B cell (primary cell): ENCODE measurements at regions not wholly inside any gene's neighbourhood (a gene's known extent, or its start where the extent isn't known, plus 50 kb on each side); places are given as distances from the start of the nearest gene placed in this dataset.

Source experiments
- ATAC-seq: fragments of 200-7000 bp; cut with Tn5 transposase; one replicate; pipeline ENCODE4 v1.10.0; 2021; ENCODE audit warnings: low read depth, mild to moderate bottlenecking, moderate number of reproducible peaks, moderate library complexity
- CTCF ChIA-PET: fragments of 350-600 bp; sonication (Branson Sonifier 250); formaldehyde crosslinking; loops from one replicate; lab custom pipeline; 2021; ENCODE audit warnings: antibody characterized with exemption, inconsistent platforms; lab: Charles Lee
- POLR2A ChIA-PET: fragments of 350-600 bp; sonication (Branson Sonifier 250); formaldehyde crosslinking; loops from one replicate; lab custom pipeline; 2021; ENCODE audit warnings: antibody characterized with exemption; lab: Charles Lee
- DNase-seq: peaks from one replicate; pipeline ENCODE4 v3.0.0; 2013
- H2AFZ ChIP-seq: 2 replicates; pipeline ENCODE4 v1.6.1; 2012; ENCODE audit warnings: mild to moderate bottlenecking, low read depth, low read length; ENCODE audit not compliant: insufficient read depth, poor library complexity, severe bottlenecking
- H3K27ac ChIP-seq, 2 donors: 1 replicate in 1 of 2; 2 replicates in 1 of 2; pipeline ENCODE4 v1.5.1; 2012 to 2013; ENCODE audit warnings: low read length in 2 of 2, mild to moderate bottlenecking in 2 of 2, moderate library complexity in 1 of 2
- H3K27me3 ChIP-seq, 4 experiments: fragments of 200-600 bp in 1 of 4; sonication (generic) in 1 of 4; replicated peaks in 1 of 4; 1 replicate in 2 of 4; 2 replicates in 2 of 4; pipeline versions ENCODE4 v1.6.1 to v1.7.0; 2013 to 2016; ENCODE audit warnings: low read length in 3 of 4, mild to moderate bottlenecking in 2 of 4, mixed read lengths in 1 of 4, moderate library complexity in 1 of 4; ENCODE audit not compliant: insufficient read depth in 4 of 4, control insufficient read depth in 3 of 4; ENCODE audit errors: control extremely low read depth in 1 of 4
- H3K36me3 ChIP-seq, 2 experiments: replicated peaks in 1 of 2; 1 replicate in 1 of 2; 2 replicates in 1 of 2; pipeline versions ENCODE4 v1.6.1 to v1.7.1; 2013; ENCODE audit warnings: low read length in 1 of 2; ENCODE audit not compliant: insufficient read depth in 2 of 2, control insufficient read depth in 1 of 2; ENCODE audit errors: control extremely low read depth in 1 of 2, extremely low read depth in 1 of 2
- H3K4me1 ChIP-seq, 2 donors: fragments of 200-600 bp in 1 of 2; sonication (generic) in 1 of 2; 1 replicate in 1 of 2; 2 replicates in 1 of 2; pipeline versions ENCODE4 v1.5.1 to v1.6.1; 2013 to 2017; ENCODE audit warnings: low read length in 2 of 2; ENCODE audit not compliant: control insufficient read depth in 2 of 2, insufficient read depth in 2 of 2
- H3K4me2 ChIP-seq: replicated peaks from 2 replicates; pipeline ENCODE3; 2012; ENCODE audit warnings: mild to moderate bottlenecking, low read depth, low read length; ENCODE audit not compliant: poor library complexity, severe bottlenecking
- H3K4me3 ChIP-seq, 5 experiments: fragments of 200-600 bp in 1 of 5; sonication (generic) in 1 of 5; 1 replicate in 3 of 5; 2 replicates in 2 of 5; pipeline versions ENCODE4 v1.5.1 to v1.7.0; 2011 to 2016; ENCODE audit warnings: low read length in 4 of 5, mild to moderate bottlenecking in 4 of 5, low read depth in 2 of 5, control low read depth in 1 of 5, moderate library complexity in 1 of 5; ENCODE audit not compliant: insufficient read depth in 1 of 5; ENCODE audit errors: control extremely low read depth in 1 of 5, extremely low read depth in 1 of 5
- H3K79me2 ChIP-seq: fragments of 200-600 bp; sonication (generic); one replicate; pipeline ENCODE4 v1.6.0; 2016; ENCODE audit warnings: low read length; ENCODE audit not compliant: control insufficient read depth, insufficient read depth
- H3K9ac ChIP-seq: fragments of 200-600 bp; sonication (generic); 2 replicates; pipeline ENCODE4 v1.6.1; 2017; ENCODE audit warnings: mild to moderate bottlenecking, low read length, moderate library complexity
- H3K9me3 ChIP-seq, 3 donors: one replicate each; pipeline versions ENCODE4 v1.6.1 to v1.7.1; 2013; ENCODE audit warnings: low read length in 2 of 3; ENCODE audit not compliant: control insufficient read depth in 2 of 3, insufficient read depth in 1 of 3; ENCODE audit errors: control extremely low read depth in 1 of 3
- H4K20me1 ChIP-seq: 2 replicates; pipeline ENCODE4 v1.6.0; 2012; ENCODE audit warnings: mild to moderate bottlenecking, low read length; ENCODE audit not compliant: insufficient read depth, control insufficient read depth, poor library complexity, severe bottlenecking
- H3K27ac Mint-ChIP-seq: one replicate; pipeline ENCODE4 v1.8.0; 2021; ENCODE audit warnings: mixed read lengths
- H3K27me3 Mint-ChIP-seq: one replicate; pipeline ENCODE4 v1.8.0; 2021; ENCODE audit warnings: mixed read lengths
- H3K4me1 Mint-ChIP-seq: one replicate; pipeline ENCODE4 v1.8.0; 2021; ENCODE audit warnings: mixed read lengths
- H3K4me3 Mint-ChIP-seq: one replicate; pipeline ENCODE4 v1.8.0; 2021; ENCODE audit warnings: mixed read lengths
- H3K9me3 Mint-ChIP-seq: one replicate; pipeline ENCODE4 v1.8.0; 2022; ENCODE audit warnings: mixed read lengths; ENCODE audit not compliant: insufficient read depth
- CTCF ChIP-seq: fragments of 200-600 bp; IDR thresholded peaks from one replicate; pipeline ENCODE4 v1.8.0; 2022; ENCODE audit warnings: antibody characterized with exemption, mild to moderate bottlenecking
- EZH2 ChIP-seq: IDR thresholded peaks from 2 replicates; pipeline ENCODE4 v1.6.1; 2012; ENCODE audit warnings: borderline replicate concordance, low read depth, mild to moderate bottlenecking, moderate library complexity, low read length; ENCODE audit not compliant: insufficient read depth, poor library complexity, severe bottlenecking
- WGBS: methylation state at CpG from one replicate; pipeline ENCODE4 v1.1.5; 2013; ENCODE audit warnings: missing lambda C conversion rate; ENCODE audit not compliant: insufficient coverage; 5-methylcytosine and 5-hydroxymethylcytosine counted together
- intact Hi-C: fragments of 100-400 bp; cut with micrococcal nuclease; formaldehyde crosslinking; loops from one replicate; pipeline ENCODE4 v1.10.0; 2022

GRCh38 chr5:52579391-52579790, 208.3 kb upstream of the ITGA1 start:
- no peak overlapping the region for H3K4me3 Mint-ChIP-seq

GRCh38 chr5:52580921-52581320, 206.8 kb upstream of the ITGA1 start:
- Mint-ChIP-seq H3K27me3 (no peaks in the 10 kb centered on the region), H3K4me3 (no peak overlapping the region), H3K27ac (no peak overlapping the region), H3K9me3 (peaks cover 3% of the 10 kb centered on the region), H3K4me1 (no peaks in the 10 kb centered on the region)
- Histone ChIP-seq H3K4me1 (no peaks in the 10 kb centered on the region), H4K20me1 (no peaks in the 10 kb centered on the region), H3K4me2 (no peak overlapping the region), H3K9me3 (no peaks in the 10 kb centered on the region), H3K36me3 (no peaks in the 10 kb centered on the region), H2AFZ (no peak overlapping the region), H3K79me2 (no peaks in the 10 kb centered on the region), H3K27me3 (no peaks in the 10 kb centered on the region), H3K4me3 (no peak overlapping the region), H3K27ac (no peak overlapping the region), H3K9ac (no peak overlapping the region)
- ChIA-PET CTCF (no interaction called here), POLR2A (no interaction called here)
- DNase-seq (no peak), ATAC-seq (no peak)
- TF ChIP-seq CTCF (no peak), EZH2 (no peak)
- intact Hi-C loops = no loop called here
- WGBS = 100% methylated on average over 1 of the region's 2 CpGs

More at GRCh38 chr5:52579391-52579790, 208.3 kb upstream of the ITGA1 start:
- no peaks in the 10 kb centered on the region for H3K27me3 ChIP-seq
- no peak overlapping the region for H3K9ac ChIP-seq
- no peak overlapping the region for H3K27ac ChIP-seq
- ATAC-seq (no peak), DNase-seq (no peak)
- no peaks in the 10 kb centered on the region for H4K20me1 ChIP-seq
- Mint-ChIP-seq H3K27me3 (no peaks in the 10 kb centered on the region), H3K27ac (no peak overlapping the region), H3K4me1 (no peaks in the 10 kb centered on the region), H3K9me3 (peaks cover 3% of the 10 kb centered on the region)
- intact Hi-C loops = no loop called here
- H3K4me3 ChIP-seq = no peak overlapping the region
- H3K4me1 ChIP-seq = no peaks in the 10 kb centered on the region
- POLR2A ChIA-PET = no interaction called here
- no peaks in the 10 kb centered on the region for H3K9me3 ChIP-seq
- H2AFZ ChIP-seq = no peak overlapping the region
- CTCF ChIA-PET = no interaction called here
- no CpG with 5 or more reads among the region's 3 CpGs for WGBS
- no peaks in the 10 kb centered on the region for H3K36me3 ChIP-seq
- no peaks in the 10 kb centered on the region for H3K79me2 ChIP-seq
- TF ChIP-seq CTCF = no peak
- no peak for TF ChIP-seq EZH2
- no peak overlapping the region for H3K4me2 ChIP-seq
